Tibial nerve (tissue), 4 donors: ENCODE measurements at regions not wholly inside any gene's neighbourhood (a gene's known extent, or its start where the extent isn't known, plus 50 kb on each side); places are given as distances from the start of the nearest gene placed in this dataset.

Source experiments
- DNase-seq, 2 donors: peaks; one replicate each; pipeline ENCODE4 v3.0.0-alpha.2; 2019; ENCODE audit warnings: low spot score in 2 of 2
- H3K27ac ChIP-seq, 4 donors: fragments of 200-600 bp; sonication (generic) in 3 of 4; one replicate each; pipeline ENCODE4 v1.5.1; 2017 to 2019; ENCODE audit warnings: mild to moderate bottlenecking in 1 of 4
- H3K27me3 ChIP-seq, 2 donors: fragments of 200-600 bp; sonication (generic) in 1 of 2; one replicate each; pipeline versions ENCODE4 v1.5.1 to v1.6.0; 2017 to 2019
- H3K36me3 ChIP-seq, 3 donors: fragments of 200-600 bp; sonication (generic); one replicate each; pipeline ENCODE4 v1.5.1; 2018 to 2019
- H3K4me1 ChIP-seq, 4 donors: fragments of 200-600 bp; sonication (generic) in 3 of 4; one replicate each; pipeline ENCODE4 v1.5.1; 2017 to 2019
- H3K4me3 ChIP-seq, 4 donors: fragments of 200-600 bp; sonication (generic) in 3 of 4; one replicate each; pipeline ENCODE4 v1.5.1; 2017 to 2019; ENCODE audit warnings: mild to moderate bottlenecking in 1 of 4, moderate library complexity in 1 of 4
- H3K9me3 ChIP-seq, 4 donors: fragments of 200-600 bp; sonication (generic) in 3 of 4; one replicate each; pipeline ENCODE4 v1.5.1; 2017 to 2019
- CTCF ChIP-seq, 5 experiments: fragments of 200-600 bp in 3 of 5; fragments of 450-650 bp in 2 of 5; sonication (generic) in 3 of 5; IDR thresholded peaks; one replicate each; pipeline ENCODE4 v1.5.1; 2016 to 2019; ENCODE audit warnings: antibody characterized with exemption in 5 of 5, mild to moderate bottlenecking in 3 of 5, moderate library complexity in 2 of 5
- EP300 ChIP-seq, 2 donors: sonication (generic); formaldehyde crosslinking; IDR thresholded peaks; one replicate each; pipeline ENCODE4 v1.6.1; 2017; ENCODE audit warnings: antibody characterized with exemption in 2 of 2, mild to moderate bottlenecking in 1 of 2
- POLR2A ChIP-seq, 2 donors: fragments of 450-650 bp; IDR thresholded peaks; one replicate each; pipeline ENCODE4 v1.6.1; 2017; ENCODE audit warnings: antibody characterized with exemption in 2 of 2, mild to moderate bottlenecking in 2 of 2, moderate library complexity in 2 of 2
- WGBS, 2 donors: methylation state at CpG; one replicate each; pipeline ENCODE4 v1.1.5; 2018; 5-methylcytosine and 5-hydroxymethylcytosine counted together

DNA sequence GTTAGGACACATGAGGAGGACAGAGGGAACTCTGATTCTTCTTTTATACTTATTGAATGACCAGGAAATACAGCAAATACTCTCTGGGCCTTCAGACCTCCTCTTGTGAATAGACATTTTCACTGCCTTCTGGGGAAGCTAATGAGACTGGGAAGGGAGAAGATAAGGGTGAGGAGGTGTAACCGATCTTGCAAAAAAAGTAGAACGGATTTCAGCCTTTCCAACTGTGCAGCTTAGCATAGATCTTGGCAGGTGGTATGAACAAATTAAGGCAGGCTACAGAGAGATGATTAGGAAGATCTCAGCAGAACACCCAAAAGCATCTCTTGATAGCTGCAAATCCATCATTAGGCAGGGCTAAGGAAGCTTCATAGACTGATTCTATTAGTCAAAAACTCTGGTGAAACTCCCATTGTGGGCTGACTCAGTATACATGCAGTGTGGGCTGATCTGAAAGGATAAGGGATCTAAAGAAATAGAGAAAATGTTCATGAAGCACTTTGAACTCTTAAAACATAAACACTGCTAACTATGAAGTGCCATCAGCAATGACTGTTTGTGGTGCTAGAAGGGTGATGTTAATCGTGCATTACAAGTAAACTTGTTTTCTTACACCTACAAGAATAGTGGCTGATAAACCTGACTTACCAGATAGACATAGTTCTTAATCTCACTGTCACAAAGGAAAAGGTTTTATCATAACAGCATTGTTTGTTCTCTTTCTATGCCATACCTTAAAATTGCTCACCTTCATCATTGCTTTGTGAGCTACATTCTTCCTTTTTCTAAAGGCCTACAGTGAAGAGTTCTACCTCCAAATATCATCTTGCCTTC, 85.5 kb upstream of the PALMD start:
- no peak overlapping the region for H3K4me3 ChIP-seq
- DNase-seq: no peak
- peaks cover 0 to 2% (median 0%) of the 10 kb centered on the region in 4 donors for H3K9me3 ChIP-seq
- no peaks in the 10 kb centered on the region for H3K36me3 ChIP-seq
- 83 to 91% methylated on average over 3 of the region's 3 CpGs for WGBS, 2 donors
- TF ChIP-seq CTCF (IDR thresholded peaks at IDR 0.05): no peak
- no peak for TF ChIP-seq POLR2A (IDR thresholded peaks at IDR 0.05)
- TF ChIP-seq EP300 (IDR thresholded peaks at IDR 0.05): no peak
- no peaks in the 10 kb centered on the region for H3K27me3 ChIP-seq
- H3K27ac ChIP-seq: no peak overlapping the region
- no peaks in the 10 kb centered on the region for H3K4me1 ChIP-seq

DNA sequence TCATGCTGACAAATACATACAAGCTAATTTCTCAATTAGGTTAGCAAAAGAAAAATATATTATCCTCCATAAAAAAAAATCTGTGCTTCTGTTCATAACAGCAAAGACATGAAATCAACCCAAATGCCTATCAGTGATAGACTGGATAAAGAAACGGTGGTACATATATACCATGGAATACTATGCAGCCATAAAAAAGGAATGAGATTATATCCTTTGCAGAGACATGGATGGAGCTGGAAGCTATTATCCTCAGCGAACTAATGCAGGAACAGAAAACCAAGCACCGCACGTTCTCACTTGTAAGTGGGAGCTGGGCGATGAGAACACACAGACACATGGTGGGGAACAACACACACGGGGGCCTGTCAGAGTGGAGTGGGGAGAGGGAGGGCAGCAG, 84.0 kb upstream of the PALMD start:
- DNase-seq: no peak
- H3K4me3 ChIP-seq: no peak overlapping the region
- no peak overlapping the region for H3K27ac ChIP-seq
- H3K4me1 ChIP-seq: no peaks in the 10 kb centered on the region
- 94 to 98% methylated on average over 6 of the region's 6 CpGs for WGBS, 2 donors
- peaks cover 0 to 2% (median 0%) of the 10 kb centered on the region in 4 donors for H3K9me3 ChIP-seq
- no peaks in the 10 kb centered on the region for H3K27me3 ChIP-seq
- no peak for TF ChIP-seq EP300 (IDR thresholded peaks at IDR 0.05)
- no peak for TF ChIP-seq CTCF (IDR thresholded peaks at IDR 0.05)
- TF ChIP-seq POLR2A (IDR thresholded peaks at IDR 0.05): no peak
- no peaks in the 10 kb centered on the region for H3K36me3 ChIP-seq

DNA sequence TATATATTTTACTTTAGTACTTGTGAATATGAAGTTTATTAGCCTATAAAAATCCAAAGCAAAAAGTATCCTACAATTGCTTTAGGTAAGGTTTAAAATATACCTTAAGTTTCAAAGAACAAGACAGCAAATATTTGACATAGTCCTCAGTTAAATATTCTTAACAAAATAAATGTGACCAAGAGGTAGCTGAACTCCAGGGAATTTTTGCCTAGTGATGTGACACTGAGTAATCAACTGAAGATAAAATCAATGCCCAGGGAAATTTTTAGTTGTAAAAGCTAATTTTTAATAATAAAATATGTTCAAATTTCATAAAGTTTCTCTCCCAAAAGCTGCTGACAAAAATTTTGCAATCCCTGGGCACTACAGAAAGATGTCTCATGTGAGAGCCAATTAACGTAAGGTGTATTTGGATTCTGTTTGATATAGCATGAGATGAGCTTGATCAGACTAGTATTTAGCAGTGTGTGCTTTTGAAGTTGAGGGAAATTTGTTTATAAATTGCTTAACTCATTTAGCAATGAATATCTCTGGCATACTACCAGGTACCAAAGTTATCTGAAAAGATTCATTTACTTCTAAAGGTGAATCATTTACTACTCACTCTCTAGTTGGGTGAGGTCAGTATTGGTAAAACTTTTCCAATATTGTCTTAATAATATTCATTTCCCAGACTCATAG, 80.2 kb upstream of the PALMD start:
- Histone ChIP-seq H3K4me3 (no peak overlapping the region), H3K4me1 (no peaks in the 10 kb centered on the region), H3K9me3 (peaks cover 0 to 2% (median 0%) of the 10 kb centered on the region in 4 donors), H3K36me3 (no peaks in the 10 kb centered on the region), H3K27ac (no peak overlapping the region), H3K27me3 (no peaks in the 10 kb centered on the region)
- TF ChIP-seq CTCF (IDR thresholded peaks at IDR 0.05) (no peak), EP300 (IDR thresholded peaks at IDR 0.05) (no peak), POLR2A (IDR thresholded peaks at IDR 0.05) (no peak)
- no peak for DNase-seq
- WGBS, 2 donors: 89 to 100% methylated on average over 1 of the region's 1 CpG

GRCh38 chr1:99566290-99567021, 79.5 kb upstream of the PALMD start:
- Histone ChIP-seq H3K4me1 (no peaks in the 10 kb centered on the region), H3K9me3 (peaks cover 0 to 2% (median 0%) of the 10 kb centered on the region in 4 donors), H3K36me3 (no peaks in the 10 kb centered on the region), H3K27me3 (no peaks in the 10 kb centered on the region), H3K4me3 (no peak overlapping the region), H3K27ac (no peak overlapping the region)
- TF ChIP-seq CTCF (IDR thresholded peaks at IDR 0.05): no peak
- WGBS, 2 donors: 81 to 85% methylated on average over 4 of the region's 4 CpGs
- no peak for DNase-seq
